ENCODE measurements at regions not wholly inside any gene's neighbourhood (a gene's known extent, or its start where the extent isn't known, plus 50 kb on each side); places are given as distances from the start of the nearest gene placed in this dataset.

- TF ChIP-seq, protein P1, sequence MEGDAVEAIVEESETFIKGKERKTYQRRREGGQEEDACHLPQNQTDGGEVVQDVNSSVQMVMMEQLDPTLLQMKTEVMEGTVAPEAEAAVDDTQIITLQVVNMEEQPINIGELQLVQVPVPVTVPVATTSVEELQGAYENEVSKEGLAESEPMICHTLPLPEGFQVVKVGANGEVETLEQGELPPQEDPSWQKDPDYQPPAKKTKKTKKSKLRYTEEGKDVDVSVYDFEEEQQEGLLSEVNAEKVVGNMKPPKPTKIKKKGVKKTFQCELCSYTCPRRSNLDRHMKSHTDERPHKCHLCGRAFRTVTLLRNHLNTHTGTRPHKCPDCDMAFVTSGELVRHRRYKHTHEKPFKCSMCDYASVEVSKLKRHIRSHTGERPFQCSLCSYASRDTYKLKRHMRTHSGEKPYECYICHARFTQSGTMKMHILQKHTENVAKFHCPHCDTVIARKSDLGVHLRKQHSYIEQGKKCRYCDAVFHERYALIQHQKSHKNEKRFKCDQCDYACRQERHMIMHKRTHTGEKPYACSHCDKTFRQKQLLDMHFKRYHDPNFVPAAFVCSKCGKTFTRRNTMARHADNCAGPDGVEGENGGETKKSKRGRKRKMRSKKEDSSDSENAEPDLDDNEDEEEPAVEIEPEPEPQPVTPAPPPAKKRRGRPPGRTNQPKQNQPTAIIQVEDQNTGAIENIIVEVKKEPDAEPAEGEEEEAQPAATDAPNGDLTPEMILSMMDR (IDR thresholded peaks at IDR 0.05; ENCODE audit: poor library complexity, severe bottlenecking): no peak
- TF ChIP-seq SMC3 (conservative IDR thresholded peaks at IDR 0.05; ENCODE audit: poor library complexity) (no peak), POLR2AphosphoS5 (IDR thresholded peaks at IDR 0.05) (no peak), RAD21 (conservative IDR thresholded peaks at IDR 0.05) (no peak)
These were observed 256.0 kb downstream of the PMP22 start for GRCh38 chr17:15009087-15009486.

All from neural cell (in vitro differentiated cells).